PC-3 (cell line): ENCODE measurements at regions not wholly inside any gene's neighbourhood (a gene's known extent, or its start where the extent isn't known, plus 50 kb on each side); places are given as distances from the start of the nearest gene placed in this dataset.

Source experiments
- ATAC-seq: fragments of 200-7000 bp; cut with Tn5 transposase; 2 replicates; pipeline ENCODE4 v1.9.1; 2020; ENCODE audit warnings: mild to moderate bottlenecking, moderate library complexity
- BruUV-seq: library from RNA; stranded (reverse); fragments of 400-500 nt; replicated peaks from 2 replicates; lab custom pipeline; 2021; lab: Mats Ljungman, UMichigan
- CTCF ChIA-PET: fragments of 300-600 bp; sonication (Branson Sonifier 250); formaldehyde crosslinking; loops from one replicate; lab custom pipeline; 2022; ENCODE audit warnings: antibody characterized with exemption; lab: Charles Lee
- POLR2A ChIA-PET: fragments of 300-600 bp; sonication (Branson Sonifier 250); formaldehyde crosslinking; loops from one replicate; lab custom pipeline; 2022; ENCODE audit warnings: antibody characterized with exemption; ENCODE audit not compliant: unreplicated experiment; lab: Charles Lee
- DNase-seq: peaks from one replicate; pipeline ENCODE4 v3.0.0-alpha.2; 2015
- H2AFZ ChIP-seq: fragments of 300-600 bp; sonication (generic); 2 replicates; pipeline ENCODE4 v1.6.0; 2016; ENCODE audit warnings: antibody characterized with exemption, low read length
- H3F3A ChIP-seq: fragments of 300-600 bp; sonication (generic); one replicate; pipeline ENCODE4 v1.6.0; 2017; ENCODE audit warnings: antibody characterized with exemption, low read length, control low read depth, mild to moderate bottlenecking; ENCODE audit not compliant: unreplicated experiment
- H3K27ac ChIP-seq: fragments of 300-600 bp; sonication (generic); 2 replicates; pipeline ENCODE4 v1.5.1; 2016; ENCODE audit warnings: mild to moderate bottlenecking, low read length
- H3K27me3 ChIP-seq: fragments of 300-600 bp; sonication (generic); 2 replicates; pipeline ENCODE4 v1.6.1; 2016; ENCODE audit warnings: low read length, mixed read lengths
- H3K36me3 ChIP-seq: fragments of 300-600 bp; sonication (generic); 2 replicates; pipeline ENCODE4 v1.6.1; 2016; ENCODE audit warnings: low read depth, mixed run types, low read length, mixed read lengths
- H3K4me1 ChIP-seq: fragments of 300-600 bp; sonication (generic); 2 replicates; pipeline ENCODE4 v1.5.1; 2016; ENCODE audit warnings: low read length; ENCODE audit not compliant: insufficient read depth
- H3K4me2 ChIP-seq: fragments of 300-600 bp; sonication (generic); 2 replicates; pipeline ENCODE4 v1.6.0; 2016; ENCODE audit warnings: low read length
- H3K4me3 ChIP-seq: fragments of 300-600 bp; sonication (generic); 2 replicates; pipeline ENCODE4 v1.5.1; 2016; ENCODE audit warnings: mild to moderate bottlenecking, low read length, mixed read lengths
- H3K79me2 ChIP-seq: fragments of 300-600 bp; sonication (generic); 2 replicates; pipeline ENCODE4 v1.6.1; 2017; ENCODE audit warnings: low read length, mixed read lengths
- H3K9ac ChIP-seq: fragments of 300-600 bp; sonication (generic); 2 replicates; pipeline ENCODE4 v1.6.0; 2016; ENCODE audit warnings: mild to moderate bottlenecking, low read length
- H3K9me2 ChIP-seq: fragments of 300-600 bp; sonication (generic); replicated peaks from 2 replicates; pipeline ENCODE4 v1.6.1; 2016; ENCODE audit warnings: mixed run types, low read length, mixed read lengths
- H3K9me3 ChIP-seq: fragments of 300-600 bp; sonication (generic); 2 replicates; pipeline ENCODE4 v1.6.1; 2016; ENCODE audit warnings: low read length, mixed read lengths
- H4K20me1 ChIP-seq: fragments of 300-600 bp; sonication (generic); 2 replicates; pipeline ENCODE4 v1.6.1; 2016; ENCODE audit warnings: low read length, mixed read lengths
- CTCF ChIP-seq: fragments of 300-600 bp; sonication (generic); conservative IDR thresholded peaks from 2 replicates; pipeline ENCODE4 v1.5.1; 2017; ENCODE audit warnings: antibody characterized with exemption, low read depth, mild to moderate bottlenecking, low read length
- EZH2 ChIP-seq: fragments of 300-600 bp; sonication (generic); IDR thresholded peaks from one replicate; pipeline ENCODE4 v1.6.1; 2017; ENCODE audit warnings: antibody characterized with exemption, mild to moderate bottlenecking, low read length; ENCODE audit not compliant: unreplicated experiment
- EZH2phosphoT487 ChIP-seq: fragments of 300-600 bp; sonication (generic); IDR thresholded peaks from 2 replicates; pipeline ENCODE4 v1.6.1; 2018; ENCODE audit warnings: mild to moderate bottlenecking, antibody characterized with exemption, low read length, borderline replicate concordance
- intact Hi-C: fragments of 100-400 bp; cut with micrococcal nuclease; formaldehyde crosslinking; loops from 2 replicates; pipeline ENCODE4 v1.9.0; 2023

GRCh38 chrX:110418316-110419235, 59.9 kb downstream of the RTL9 start:
- H3K27ac ChIP-seq: peak overlapping the region; percentile 59
- CTCF ChIA-PET: interaction anchor here (0.6 to 1.0 kb wide), 4 partner anchors 263 to 528 kb away, joined by 3 to 7 read pairs (median 4); no protein-coding TSS in a partner anchor
- H3K4me2 ChIP-seq: peak overlapping the region; percentile 58
- H3K27me3 ChIP-seq: no peaks in the 10 kb centered on the region
- H3K9me2 ChIP-seq: no peaks in the 10 kb centered on the region
- no peaks in the 10 kb centered on the region for H3K36me3 ChIP-seq
- H2AFZ ChIP-seq: peak overlapping the region; percentile 79
- intact Hi-C loops: loop anchor here (5.0 to 10.0 kb wide), 3 partner anchors 414 to 706 kb away; partner anchors contain the start of gene TMEM164
- H3K9ac ChIP-seq: peak overlapping the region; percentile 38; the same call in 1 of the 2 replicates
- POLR2A ChIA-PET: no interaction called here
- no peaks in the 10 kb centered on the region for H3K9me3 ChIP-seq
- peaks cover 52% of the 10 kb centered on the region for H3K4me1 ChIP-seq
- no TSS peak for BruUV-seq
- H3K4me3 ChIP-seq: 0 out of 2 replicates have a peak overlapping the region, but pooled peaks have one; percentile 11
- TF ChIP-seq EZH2 (no peak), CTCF (peak; percentile 75)
- peak; percentile 66 for ATAC-seq
- H4K20me1 ChIP-seq: no peaks in the 10 kb centered on the region
- DNase-seq: peak; percentile 67
- H3K79me2 ChIP-seq: no peaks in the 10 kb centered on the region
- peaks cover 4% of the 10 kb centered on the region for H3F3A ChIP-seq

GRCh38 chrX:110419512-110419911, 60.9 kb downstream of the RTL9 start:
- ChIA-PET POLR2A (no interaction called here), CTCF (no interaction called here)
- no peaks in the 10 kb centered on the region for H3K9me3 ChIP-seq
- no peak overlapping the region for H3K4me2 ChIP-seq
- H3K27me3 ChIP-seq: no peaks in the 10 kb centered on the region
- intact Hi-C loops: loop anchor here (5.0 to 10.0 kb wide), 3 partner anchors 415 to 707 kb away; partner anchors contain the start of gene TMEM164
- H3K36me3 ChIP-seq: no peaks in the 10 kb centered on the region
- no TSS peak for BruUV-seq
- H4K20me1 ChIP-seq: no peaks in the 10 kb centered on the region
- H3K4me3 ChIP-seq: no peak overlapping the region
- ATAC-seq: no peak
- peaks cover 42% of the 10 kb centered on the region for H3K4me1 ChIP-seq
- H3K9me2 ChIP-seq: no peaks in the 10 kb centered on the region
- H3K9ac ChIP-seq: no peak overlapping the region
- no peaks in the 10 kb centered on the region for H3K79me2 ChIP-seq
- TF ChIP-seq EZH2 (no peak), CTCF (no peak), EZH2phosphoT487 (no peak)
- no peak overlapping the region for H3K27ac ChIP-seq
- H3F3A ChIP-seq: peaks cover 4% of the 10 kb centered on the region
- no peak for DNase-seq
- H2AFZ ChIP-seq: no peak overlapping the region
